ENCODE measurements at regions not wholly inside any gene's neighbourhood (a gene's known extent, or its start where the extent isn't known, plus 50 kb on each side); places are given as distances from the start of the nearest gene placed in this dataset.
"Not testable (repeated sequence)": the region's sequence is repeated elsewhere in the genome, so short reads cannot be mapped to it uniquely, and the experiment has no call there.

- no peak for DNase-seq (ENCODE audit: low read depth)
These were observed 116.4 kb upstream of the HES1 start for GRCh38 chr3:194019398-194020165.

- DNase-seq (ENCODE audit: low read depth) = no peak
These were observed 113.9 kb upstream of the HES1 start for GRCh38 chr3:194022052-194022451.

GRCh38 chr3:194022816-194023215, 113.1 kb upstream of the HES1 start:
- DNase-seq (ENCODE audit: low read depth) = no peak

GRCh38 chr3:194023501-194024280, 112.3 kb upstream of the HES1 start:
- no peak for DNase-seq (ENCODE audit: low read depth)

- no peak for DNase-seq (ENCODE audit: low read depth)
These were observed 110.8 kb upstream of the HES1 start for GRCh38 chr3:194025119-194025518.

- no peak for DNase-seq (ENCODE audit: low read depth)
These were observed 110.0 kb upstream of the HES1 start for GRCh38 chr3:194025951-194026350.

GRCh38 chr3:194028434-194029004, 107.4 kb upstream of the HES1 start:
- no peak for DNase-seq (ENCODE audit: low read depth)

- DNase-seq (ENCODE audit: low read depth) = no peak
These were observed 106.1 kb upstream of the HES1 start for GRCh38 chr3:194029846-194030245.

GRCh38 chr3:194030372-194030771, 105.6 kb upstream of the HES1 start:
- DNase-seq (ENCODE audit: low read depth) = no peak

- no peak for DNase-seq (ENCODE audit: low read depth)
These were observed 104.6 kb upstream of the HES1 start for GRCh38 chr3:194031349-194031748.

- DNase-seq (ENCODE audit: low read depth) = no peak
These were observed 103.9 kb upstream of the HES1 start for GRCh38 chr3:194031867-194032635.

GRCh38 chr3:194032828-194033435, 103.0 kb upstream of the HES1 start:
- DNase-seq (ENCODE audit: low read depth) = no peak

GRCh38 chr3:194034346-194035336, 101.3 kb upstream of the HES1 start:
- DNase-seq (ENCODE audit: low read depth) = no peak

GRCh38 chr3:194035406-194036138, 100.4 kb upstream of the HES1 start:
- DNase-seq (ENCODE audit: low read depth) = no peak

- no peak for DNase-seq (ENCODE audit: low read depth)
These were observed 99.1 kb upstream of the HES1 start for GRCh38 chr3:194036842-194037241.

- DNase-seq (ENCODE audit: low read depth) = not testable (repeated sequence)
These were observed 97.6 kb upstream of the HES1 start for GRCh38 chr3:194038346-194038745.

GRCh38 chr3:194038960-194039359, 97.0 kb upstream of the HES1 start:
- no peak for DNase-seq (ENCODE audit: low read depth)

- DNase-seq (ENCODE audit: low read depth) = no peak
These were observed 95.3 kb upstream of the HES1 start for GRCh38 chr3:194040516-194041273.

GRCh38 chr3:194042927-194043326, 93.0 kb upstream of the HES1 start:
- DNase-seq (ENCODE audit: low read depth) = no peak

Measured in stimulated activated CD8-positive, alpha-beta memory T cell treated with anti-CD3 and anti-CD28 coated beads, Interleukin-15, amount 100 ng/mL, for 1 hour (primary cell).